Colonic mucosa (tissue), 4 donors: ENCODE measurements at regions not wholly inside any gene's neighbourhood (a gene's known extent, or its start where the extent isn't known, plus 50 kb on each side); places are given as distances from the start of the nearest gene placed in this dataset.

Source experiments
- DNase-seq: peaks from one replicate; pipeline ENCODE4 v3.0.0-alpha.2; 2020
- H3K27ac ChIP-seq: fragments of 200-600 bp; one replicate; pipeline ENCODE4 v1.8.0; 2021
- H3K27me3 ChIP-seq: fragments of 200-600 bp; one replicate; pipeline ENCODE4 v1.8.0; 2021
- H3K36me3 ChIP-seq: fragments of 200-600 bp; one replicate; pipeline ENCODE4 v1.8.0; 2021
- H3K4me1 ChIP-seq: fragments of 200-600 bp; one replicate; pipeline ENCODE4 v1.8.0; 2021; ENCODE audit warnings: mild to moderate bottlenecking
- H3K4me3 ChIP-seq: fragments of 200-600 bp; one replicate; pipeline ENCODE4 v1.8.0; 2021
- H3K9ac ChIP-seq, 2 donors: one replicate each; pipeline ENCODE4 v1.7.0; 2013; ENCODE audit warnings: control low read depth in 2 of 2, low read depth in 2 of 2, low read length in 2 of 2
- H3K9me3 ChIP-seq: fragments of 200-600 bp; one replicate; pipeline ENCODE4 v1.8.0; 2021
- CTCF ChIP-seq: fragments of 200-600 bp; IDR thresholded peaks from one replicate; pipeline ENCODE4 v1.8.0; 2022; ENCODE audit warnings: antibody characterized with exemption, mild to moderate bottlenecking
- intact Hi-C: fragments of 100-400 bp; cut with DNase I; formaldehyde crosslinking; loops from one replicate; pipeline ENCODE4 v1.14.1; 2022
- donor health status: healthy.
- donor health status: DM: no; HTN: no; CAD: no.
- donor health status: DM: no; HTN: no; CAD: no.

GRCh38 chr9:109585796-109586195 is 87.7 kb upstream of the PTPN3 start:
- DNase-seq = no peak
- no peak overlapping the region for H3K9ac ChIP-seq
- H3K9me3 ChIP-seq = no peaks in the 10 kb centered on the region
- no peaks in the 10 kb centered on the region for H3K27me3 ChIP-seq
- H3K27ac ChIP-seq = no peak overlapping the region
- H3K36me3 ChIP-seq = no peaks in the 10 kb centered on the region
- intact Hi-C loops = no loop called here
- H3K4me1 ChIP-seq = no peaks in the 10 kb centered on the region
- no peak for TF ChIP-seq CTCF
- no peak overlapping the region for H3K4me3 ChIP-seq

GRCh38 chr9:109586993-109587392 is 88.9 kb upstream of the PTPN3 start:
- H3K36me3 ChIP-seq = no peaks in the 10 kb centered on the region
- intact Hi-C loops = no loop called here
- no peaks in the 10 kb centered on the region for H3K4me1 ChIP-seq
- no peak overlapping the region for H3K9ac ChIP-seq
- H3K27me3 ChIP-seq = no peaks in the 10 kb centered on the region
- no peak overlapping the region for H3K4me3 ChIP-seq
- no peak overlapping the region for H3K27ac ChIP-seq
- no peaks in the 10 kb centered on the region for H3K9me3 ChIP-seq
- TF ChIP-seq CTCF = no peak
- DNase-seq = no peak

GRCh38 chr9:109588415-109588814 is 90.3 kb upstream of the PTPN3 start:
- Histone ChIP-seq H3K27me3 (no peaks in the 10 kb centered on the region), H3K9ac (no peak overlapping the region), H3K4me3 (no peak overlapping the region), H3K36me3 (no peaks in the 10 kb centered on the region), H3K27ac (no peak overlapping the region), H3K9me3 (no peaks in the 10 kb centered on the region), H3K4me1 (no peaks in the 10 kb centered on the region)
- no peak for DNase-seq
- intact Hi-C loops = no loop called here
- no peak for TF ChIP-seq CTCF

GRCh38 chr9:109590966-109591365 is 92.9 kb upstream of the PTPN3 start:
- H3K9ac ChIP-seq = no peak overlapping the region
- DNase-seq = no peak
- TF ChIP-seq CTCF = no peak
- no peaks in the 10 kb centered on the region for H3K9me3 ChIP-seq
- no peak overlapping the region for H3K4me3 ChIP-seq
- H3K27me3 ChIP-seq = no peaks in the 10 kb centered on the region
- H3K27ac ChIP-seq = no peak overlapping the region
- no peaks in the 10 kb centered on the region for H3K4me1 ChIP-seq
- intact Hi-C loops = no loop called here
- H3K36me3 ChIP-seq = no peaks in the 10 kb centered on the region

- Histone ChIP-seq H3K4me1 (no peaks in the 10 kb centered on the region), H3K36me3 (no peaks in the 10 kb centered on the region), H3K27me3 (no peaks in the 10 kb centered on the region), H3K27ac (no peak overlapping the region), H3K9ac (no peak overlapping the region), H3K9me3 (no peaks in the 10 kb centered on the region), H3K4me3 (no peak overlapping the region)
- no peak for TF ChIP-seq CTCF
- no peak for DNase-seq
- intact Hi-C loops = no loop called here
Measured at GRCh38 chr9:109591691-109592090, 93.6 kb upstream of the PTPN3 start.

- Histone ChIP-seq H3K4me3 (no peak overlapping the region), H3K27me3 (no peaks in the 10 kb centered on the region), H3K27ac (no peak overlapping the region), H3K4me1 (no peaks in the 10 kb centered on the region), H3K9me3 (no peaks in the 10 kb centered on the region), H3K36me3 (no peaks in the 10 kb centered on the region), H3K9ac (no peak overlapping the region)
- no peak for TF ChIP-seq CTCF
- peak; percentile 41 for DNase-seq
- intact Hi-C loops = no loop called here
Measured at GRCh38 chr9:109593612-109594011, 95.5 kb upstream of the PTPN3 start.
